ENCODE measurements at regions not wholly inside any gene's neighbourhood (a gene's known extent, or its start where the extent isn't known, plus 50 kb on each side); places are given as distances from the start of the nearest gene placed in this dataset.

GRCh38 chr14:38770251-38770650 is 332.8 kb downstream of the SEC23A start:
- TF ChIP-seq ZFX (IDR thresholded peaks at IDR 0.05; ENCODE audit: borderline replicate concordance) (no peak), CTCF (IDR thresholded peaks at IDR 0.05) (no peak)
- no peak overlapping the region for H3K27ac ChIP-seq

GRCh38 chr14:38762845-38763244 is 340.2 kb downstream of the SEC23A start:
- H3K27ac ChIP-seq = no peak overlapping the region
- no peak for TF ChIP-seq ZFX (IDR thresholded peaks at IDR 0.05; ENCODE audit: borderline replicate concordance)

GRCh38 chr14:38762426-38762825 is 340.6 kb downstream of the SEC23A start:
- no peak for TF ChIP-seq ZFX (IDR thresholded peaks at IDR 0.05; ENCODE audit: borderline replicate concordance)
- no peak for TF ChIP-seq CTCF (IDR thresholded peaks at IDR 0.05)
- H3K27ac ChIP-seq = no peak overlapping the region

DNA sequence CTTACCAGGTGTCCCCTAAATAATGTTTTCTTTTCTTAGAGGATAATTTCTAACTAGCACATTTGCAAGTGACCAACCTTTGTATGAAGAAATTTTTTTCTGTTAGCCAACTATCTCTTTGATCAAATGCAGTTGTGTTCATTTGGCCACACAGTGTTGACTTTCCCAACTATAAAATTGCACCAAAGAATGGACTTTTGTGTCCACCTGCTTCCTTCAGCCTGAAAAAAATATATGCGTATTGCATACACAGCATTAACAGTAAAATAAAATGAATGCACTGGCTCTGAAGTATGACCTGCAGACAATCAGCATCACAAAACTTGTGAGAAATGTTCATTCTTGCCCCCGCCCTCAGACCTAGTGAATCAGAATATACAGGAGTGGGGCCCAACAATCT is 342.0 kb downstream of the SEC23A start:
- TF ChIP-seq ZFX (IDR thresholded peaks at IDR 0.05; ENCODE audit: borderline replicate concordance) (no peak), CTCF (IDR thresholded peaks at IDR 0.05) (no peak)
- H3K27ac ChIP-seq = no peak overlapping the region

DNA sequence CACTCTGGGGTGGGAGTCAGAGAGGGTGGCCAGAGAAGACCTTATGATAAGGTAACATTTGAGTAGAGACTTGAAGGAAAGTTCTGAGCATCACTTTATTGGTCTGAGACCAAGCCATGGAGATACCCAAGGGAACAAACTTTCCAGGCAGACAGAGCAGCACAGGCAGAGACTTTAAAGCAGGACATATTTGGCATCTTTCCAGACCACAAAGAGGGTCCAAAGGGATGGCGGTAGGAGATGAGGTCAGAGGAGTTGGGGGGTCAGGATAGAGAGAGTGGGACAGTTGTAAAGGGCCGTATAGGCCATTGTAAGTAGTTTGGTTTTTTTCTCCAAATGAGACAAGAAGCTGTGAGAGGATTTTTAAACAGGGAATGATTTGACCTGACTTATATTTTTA is 344.4 kb downstream of the SEC23A start:
- no peak overlapping the region for H3K27ac ChIP-seq
- TF ChIP-seq ZFX (IDR thresholded peaks at IDR 0.05; ENCODE audit: borderline replicate concordance) (no peak), CTCF (IDR thresholded peaks at IDR 0.05) (no peak)

DNA sequence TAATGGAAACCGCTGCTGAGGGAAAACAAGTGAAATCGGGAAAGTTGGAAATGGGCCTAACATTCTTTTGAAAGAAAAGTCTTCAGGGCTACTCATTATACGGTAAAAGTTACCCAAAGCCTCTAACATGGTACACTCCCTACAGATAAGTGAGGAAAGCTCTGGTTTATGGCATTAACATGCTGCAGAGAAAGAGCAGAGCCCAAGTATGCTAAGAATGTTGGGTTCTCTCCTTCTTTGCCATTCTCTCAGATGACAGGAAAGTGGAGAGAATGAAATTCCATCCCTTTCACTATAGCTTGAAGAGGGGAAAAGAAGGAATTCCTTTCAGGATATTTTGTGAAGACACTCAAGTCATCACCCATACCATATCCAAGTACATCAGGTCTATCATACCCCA is 348.0 kb downstream of the SEC23A start:
- H3K27ac ChIP-seq = no peak overlapping the region
- TF ChIP-seq ZFX (IDR thresholded peaks at IDR 0.05; ENCODE audit: borderline replicate concordance) (no peak), CTCF (IDR thresholded peaks at IDR 0.05) (no peak)

- TF ChIP-seq ZFX (IDR thresholded peaks at IDR 0.05; ENCODE audit: borderline replicate concordance) = no peak
- no peak for TF ChIP-seq CTCF (IDR thresholded peaks at IDR 0.05)
- H3K27ac ChIP-seq = no peak overlapping the region
These were observed 350.3 kb downstream of the SEC23A start for GRCh38 chr14:38752750-38753149.

- H3K27ac ChIP-seq = no peak overlapping the region
- TF ChIP-seq CTCF (IDR thresholded peaks at IDR 0.05) = no peak
These were observed 350.7 kb downstream of the SEC23A start for GRCh38 chr14:38752341-38752740.

All from 22Rv1 (cell line).